Cardiac fibroblast (primary cell): ENCODE measurements at regions not wholly inside any gene's neighbourhood (a gene's known extent, or its start where the extent isn't known, plus 50 kb on each side); places are given as distances from the start of the nearest gene placed in this dataset.
A peak's percentile ranks its signal among the peaks of the same experiment; 100 is the strongest.

ENCODE experiments used
- DNase-seq, 2 donors: peaks; one replicate each; pipeline versions ENCODE4 v3.0.0 to v3.0.0-alpha.2; 2010; ENCODE audit warnings: low read depth in 2 of 2
- H3K4me3 ChIP-seq, 2 donors: replicated peaks in 1 of 2; 1 replicate in 1 of 2; 2 replicates in 1 of 2; pipeline ENCODE4 v1.5.1; 2011; ENCODE audit warnings: low read depth in 2 of 2, low read length in 2 of 2, mild to moderate bottlenecking in 2 of 2, moderate library complexity in 1 of 2
- TF ChIP-seq, protein P1 (sequence below): IDR thresholded peaks from one replicate; pipeline ENCODE4 v1.5.1; 2011; ENCODE audit warnings: low read depth, mild to moderate bottlenecking, low read length, inconsistent platforms

DNA sequence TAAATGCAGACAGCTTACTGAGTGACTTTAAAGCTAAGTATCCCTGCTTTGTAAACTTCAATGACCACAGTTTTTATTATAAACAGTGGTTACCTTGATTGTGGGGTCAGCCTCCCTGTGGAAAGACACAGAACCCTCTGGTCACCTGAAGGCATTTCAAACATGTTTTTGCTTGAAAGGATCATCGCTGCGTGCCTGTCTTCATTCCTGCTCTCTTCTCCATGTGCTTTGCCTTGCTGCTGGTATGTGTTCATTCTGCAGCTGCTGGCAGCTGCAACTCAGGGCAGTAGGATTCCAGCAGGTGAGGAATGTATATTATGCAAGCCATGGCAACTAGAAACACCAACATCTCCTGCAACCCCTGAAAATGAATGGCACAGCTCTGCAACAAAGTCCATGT is 81.0 kb upstream of the VAV3 start:
- H3K4me3 ChIP-seq, result no peak overlapping the region
- DNase-seq, result no peak
- TF ChIP-seq, protein P1, sequence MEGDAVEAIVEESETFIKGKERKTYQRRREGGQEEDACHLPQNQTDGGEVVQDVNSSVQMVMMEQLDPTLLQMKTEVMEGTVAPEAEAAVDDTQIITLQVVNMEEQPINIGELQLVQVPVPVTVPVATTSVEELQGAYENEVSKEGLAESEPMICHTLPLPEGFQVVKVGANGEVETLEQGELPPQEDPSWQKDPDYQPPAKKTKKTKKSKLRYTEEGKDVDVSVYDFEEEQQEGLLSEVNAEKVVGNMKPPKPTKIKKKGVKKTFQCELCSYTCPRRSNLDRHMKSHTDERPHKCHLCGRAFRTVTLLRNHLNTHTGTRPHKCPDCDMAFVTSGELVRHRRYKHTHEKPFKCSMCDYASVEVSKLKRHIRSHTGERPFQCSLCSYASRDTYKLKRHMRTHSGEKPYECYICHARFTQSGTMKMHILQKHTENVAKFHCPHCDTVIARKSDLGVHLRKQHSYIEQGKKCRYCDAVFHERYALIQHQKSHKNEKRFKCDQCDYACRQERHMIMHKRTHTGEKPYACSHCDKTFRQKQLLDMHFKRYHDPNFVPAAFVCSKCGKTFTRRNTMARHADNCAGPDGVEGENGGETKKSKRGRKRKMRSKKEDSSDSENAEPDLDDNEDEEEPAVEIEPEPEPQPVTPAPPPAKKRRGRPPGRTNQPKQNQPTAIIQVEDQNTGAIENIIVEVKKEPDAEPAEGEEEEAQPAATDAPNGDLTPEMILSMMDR, result no peak

GRCh38 chr1:108045460-108045859 is 80.5 kb upstream of the VAV3 start:
- TF ChIP-seq, protein P1, result no peak
- H3K4me3 ChIP-seq, result no peak overlapping the region
- no peak for DNase-seq

GRCh38 chr1:108044318-108044717 is 79.3 kb upstream of the VAV3 start:
- no peak overlapping the region for H3K4me3 ChIP-seq
- TF ChIP-seq, protein P1, result no peak
- DNase-seq, result no peak

DNA sequence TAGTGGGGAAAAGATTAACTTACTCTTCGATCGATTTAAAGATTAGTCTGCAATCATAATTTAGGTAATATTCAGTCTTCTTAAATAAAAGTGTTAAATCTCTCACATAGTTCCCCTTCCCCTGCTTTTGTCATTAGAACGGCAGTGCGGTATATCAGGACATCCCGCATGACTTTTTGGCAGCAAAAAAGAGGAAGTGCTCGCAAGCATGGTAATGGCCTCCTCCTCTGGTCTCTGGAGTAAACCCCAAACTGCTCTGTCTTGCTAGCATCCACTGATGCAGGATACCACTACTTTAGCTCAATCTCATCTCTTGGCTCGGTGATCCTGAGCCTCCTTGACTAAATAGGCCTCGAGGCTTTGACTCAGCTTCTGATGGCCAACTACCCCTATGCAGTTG is 78.7 kb upstream of the VAV3 start:
- no peak for DNase-seq
- TF ChIP-seq, protein P1, result no peak

GRCh38 chr1:108042610-108043009 is 77.6 kb upstream of the VAV3 start:
- no peak overlapping the region for H3K4me3 ChIP-seq
- TF ChIP-seq, protein P1, result no peak
- DNase-seq, result no peak

More for the DNA sequence above, 78.7 kb upstream of the VAV3 start:
- no peak overlapping the region for H3K4me3 ChIP-seq

- DNase-seq, result peak in 1 of 2 donors; percentile 46
- TF ChIP-seq, protein P1, result no peak
- no peak overlapping the region for H3K4me3 ChIP-seq
Observed at GRCh38 chr1:108041360-108042142, 76.6 kb upstream of the VAV3 start.
